ENCODE measurements at regions not wholly inside any gene's neighbourhood (a gene's known extent, or its start where the extent isn't known, plus 50 kb on each side); places are given as distances from the start of the nearest gene placed in this dataset.

- Histone ChIP-seq H3K36me3 (ENCODE audit: insufficient read depth, low read length) (no peaks in the 10 kb centered on the region), H3K4me2 (ENCODE audit: low read length) (no peak overlapping the region), H3K9ac (ENCODE audit: low read depth, low read length) (no peak overlapping the region), H3K9me3 (replicated peaks; ENCODE audit: low read length) (no peaks in the 10 kb centered on the region), H3K27me3 (ENCODE audit: control insufficient read depth, insufficient read depth, low read length) (peaks cover 10% of the 10 kb centered on the region), H3K4me1 (ENCODE audit: control insufficient read depth, insufficient read depth, low read length) (no peaks in the 10 kb centered on the region), H3K4me3 (ENCODE audit: low read length) (no peak overlapping the region)
Observed at GRCh38 chr4:84089652-84090437, 409.2 kb downstream of the NKX6-1 start.

DNA sequence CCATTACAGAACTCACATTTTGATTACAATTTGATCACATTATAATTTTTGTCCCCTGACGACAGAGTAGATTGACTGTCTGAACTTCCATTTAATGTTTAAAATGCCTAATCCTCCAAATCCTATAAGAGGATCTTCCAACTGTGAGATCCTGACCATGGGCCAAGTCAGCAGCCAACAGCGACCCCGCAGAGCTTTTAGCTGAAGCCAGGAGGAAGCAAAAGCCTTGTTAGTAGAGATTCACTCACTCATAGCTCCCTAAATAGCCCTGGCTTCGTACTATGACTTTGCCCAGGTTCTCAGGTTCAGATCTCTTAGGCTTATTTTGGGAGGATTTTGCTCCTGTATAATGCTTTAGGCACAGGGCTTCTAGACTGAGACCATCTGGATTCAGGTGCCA is 413.1 kb downstream of the NKX6-1 start:
- no peaks in the 10 kb centered on the region for H3K9me3 ChIP-seq (replicated peaks; ENCODE audit: low read length)
- no peak overlapping the region for H3K9ac ChIP-seq (ENCODE audit: low read depth, low read length)
- H3K4me2 ChIP-seq (ENCODE audit: low read length) = no peak overlapping the region
- H3K36me3 ChIP-seq (ENCODE audit: insufficient read depth, low read length) = no peaks in the 10 kb centered on the region
- no peak overlapping the region for H3K4me3 ChIP-seq (ENCODE audit: low read length)
- peaks cover 10% of the 10 kb centered on the region for H3K27me3 ChIP-seq (ENCODE audit: control insufficient read depth, insufficient read depth, low read length)
- H3K4me1 ChIP-seq (ENCODE audit: control insufficient read depth, insufficient read depth, low read length) = no peaks in the 10 kb centered on the region

GRCh38 chr4:84070289-84070688 is 428.8 kb downstream of the NKX6-1 start:
- Histone ChIP-seq H3K36me3 (ENCODE audit: insufficient read depth, low read length) (no peaks in the 10 kb centered on the region), H3K4me2 (ENCODE audit: low read length) (no peak overlapping the region), H3K9ac (ENCODE audit: low read depth, low read length) (no peak overlapping the region), H3K4me1 (ENCODE audit: control insufficient read depth, insufficient read depth, low read length) (no peaks in the 10 kb centered on the region), H3K27me3 (ENCODE audit: control insufficient read depth, insufficient read depth, low read length) (peaks cover 8% of the 10 kb centered on the region), H3K9me3 (replicated peaks; ENCODE audit: low read length) (no peaks in the 10 kb centered on the region), H3K4me3 (ENCODE audit: low read length) (no peak overlapping the region)

DNA sequence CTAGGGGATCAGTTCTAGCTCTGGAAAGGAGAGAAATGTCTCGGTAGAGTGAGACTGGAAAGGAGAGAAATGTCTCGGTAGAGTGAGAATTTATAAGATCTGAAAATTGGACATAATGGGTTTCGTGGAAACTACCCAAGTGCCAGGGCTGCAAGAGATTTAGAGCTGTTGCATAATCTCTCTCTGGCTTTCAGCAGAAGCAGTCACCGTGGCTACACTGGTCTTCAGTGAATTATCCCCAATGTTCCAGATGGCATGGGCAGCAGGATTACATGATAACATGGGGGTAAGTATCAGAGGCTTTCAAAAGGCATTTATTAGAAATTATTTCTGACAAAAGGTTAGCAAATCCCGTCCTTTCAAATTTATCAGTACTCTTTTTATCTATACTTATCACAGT is 435.5 kb downstream of the NKX6-1 start:
- H3K4me1 ChIP-seq (ENCODE audit: control insufficient read depth, insufficient read depth, low read length) = no peaks in the 10 kb centered on the region
- H3K4me2 ChIP-seq (ENCODE audit: low read length) = no peak overlapping the region
- H3K9me3 ChIP-seq (replicated peaks; ENCODE audit: low read length) = no peaks in the 10 kb centered on the region
- H3K36me3 ChIP-seq (ENCODE audit: insufficient read depth, low read length) = no peaks in the 10 kb centered on the region
- H3K9ac ChIP-seq (ENCODE audit: low read depth, low read length) = no peak overlapping the region
- peaks cover 7% of the 10 kb centered on the region for H3K27me3 ChIP-seq (ENCODE audit: control insufficient read depth, insufficient read depth, low read length)
- H3K4me3 ChIP-seq (ENCODE audit: low read length) = no peak overlapping the region

GRCh38 chr4:84058201-84058600 is 440.9 kb downstream of the NKX6-1 start:
- Histone ChIP-seq H3K9ac (ENCODE audit: low read depth, low read length) (no peak overlapping the region), H3K9me3 (replicated peaks; ENCODE audit: low read length) (no peaks in the 10 kb centered on the region), H3K27me3 (ENCODE audit: control insufficient read depth, insufficient read depth, low read length) (peaks cover 2% of the 10 kb centered on the region), H3K36me3 (ENCODE audit: insufficient read depth, low read length) (no peaks in the 10 kb centered on the region), H3K4me2 (ENCODE audit: low read length) (no peak overlapping the region), H3K4me3 (ENCODE audit: low read length) (no peak overlapping the region), H3K4me1 (ENCODE audit: control insufficient read depth, insufficient read depth, low read length) (no peaks in the 10 kb centered on the region)

GRCh38 chr4:84051639-84052038 is 447.5 kb downstream of the NKX6-1 start:
- Histone ChIP-seq H3K4me3 (ENCODE audit: low read length) (no peak overlapping the region), H3K27me3 (ENCODE audit: control insufficient read depth, insufficient read depth, low read length) (no peaks in the 10 kb centered on the region), H3K4me2 (ENCODE audit: low read length) (no peak overlapping the region), H3K9ac (ENCODE audit: low read depth, low read length) (no peak overlapping the region), H3K9me3 (replicated peaks; ENCODE audit: low read length) (no peaks in the 10 kb centered on the region), H3K4me1 (ENCODE audit: control insufficient read depth, insufficient read depth, low read length) (no peaks in the 10 kb centered on the region), H3K36me3 (ENCODE audit: insufficient read depth, low read length) (no peaks in the 10 kb centered on the region)

DNA sequence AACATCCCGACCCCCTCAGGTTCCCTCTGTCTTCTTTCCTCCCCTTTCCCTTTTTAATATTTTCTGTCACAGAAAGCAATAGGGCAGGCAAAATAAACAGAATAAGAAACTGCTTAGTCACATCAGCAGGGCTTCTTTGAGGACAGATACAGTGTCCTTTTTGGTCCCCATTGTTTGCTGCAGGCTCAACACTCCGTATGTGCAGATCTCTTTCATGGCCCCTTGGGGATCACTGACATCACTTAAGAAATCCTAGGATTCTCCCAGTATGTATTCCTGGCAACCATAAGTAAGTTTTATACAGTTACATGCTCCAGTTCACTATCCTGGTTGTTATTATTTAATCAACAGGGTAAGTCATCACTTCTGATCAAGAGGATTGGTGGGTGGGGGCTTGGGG is 448.0 kb downstream of the NKX6-1 start:
- H3K27me3 ChIP-seq (ENCODE audit: control insufficient read depth, insufficient read depth, low read length) = no peaks in the 10 kb centered on the region
- no peaks in the 10 kb centered on the region for H3K9me3 ChIP-seq (replicated peaks; ENCODE audit: low read length)
- no peak overlapping the region for H3K4me3 ChIP-seq (ENCODE audit: low read length)
- no peaks in the 10 kb centered on the region for H3K4me1 ChIP-seq (ENCODE audit: control insufficient read depth, insufficient read depth, low read length)
- no peak overlapping the region for H3K9ac ChIP-seq (ENCODE audit: low read depth, low read length)
- no peaks in the 10 kb centered on the region for H3K36me3 ChIP-seq (ENCODE audit: insufficient read depth, low read length)
- H3K4me2 ChIP-seq (ENCODE audit: low read length) = no peak overlapping the region

GRCh38 chr4:84050015-84050414 is 449.1 kb downstream of the NKX6-1 start:
- Histone ChIP-seq H3K9me3 (replicated peaks; ENCODE audit: low read length) (no peaks in the 10 kb centered on the region), H3K4me1 (ENCODE audit: control insufficient read depth, insufficient read depth, low read length) (no peaks in the 10 kb centered on the region), H3K4me3 (ENCODE audit: low read length) (no peak overlapping the region), H3K9ac (ENCODE audit: low read depth, low read length) (no peak overlapping the region), H3K4me2 (ENCODE audit: low read length) (no peak overlapping the region), H3K36me3 (ENCODE audit: insufficient read depth, low read length) (no peaks in the 10 kb centered on the region), H3K27me3 (ENCODE audit: control insufficient read depth, insufficient read depth, low read length) (no peaks in the 10 kb centered on the region)

- Histone ChIP-seq H3K4me3 (ENCODE audit: low read length) (no peak overlapping the region), H3K9ac (ENCODE audit: low read depth, low read length) (no peak overlapping the region), H3K4me1 (ENCODE audit: control insufficient read depth, insufficient read depth, low read length) (no peaks in the 10 kb centered on the region), H3K4me2 (ENCODE audit: low read length) (no peak overlapping the region), H3K9me3 (replicated peaks; ENCODE audit: low read length) (no peaks in the 10 kb centered on the region), H3K36me3 (ENCODE audit: insufficient read depth, low read length) (no peaks in the 10 kb centered on the region), H3K27me3 (ENCODE audit: control insufficient read depth, insufficient read depth, low read length) (no peaks in the 10 kb centered on the region)
Observed at GRCh38 chr4:84046551-84046950, 452.5 kb downstream of the NKX6-1 start.

- Histone ChIP-seq H3K4me2 (ENCODE audit: low read length) (no peak overlapping the region), H3K9ac (ENCODE audit: low read depth, low read length) (no peak overlapping the region), H3K4me1 (ENCODE audit: control insufficient read depth, insufficient read depth, low read length) (no peaks in the 10 kb centered on the region), H3K9me3 (replicated peaks; ENCODE audit: low read length) (no peaks in the 10 kb centered on the region), H3K27me3 (ENCODE audit: control insufficient read depth, insufficient read depth, low read length) (no peaks in the 10 kb centered on the region), H3K36me3 (ENCODE audit: insufficient read depth, low read length) (no peaks in the 10 kb centered on the region), H3K4me3 (ENCODE audit: low read length) (no peak overlapping the region)
Observed at GRCh38 chr4:84041426-84041825, 457.7 kb downstream of the NKX6-1 start.

- H3K36me3 ChIP-seq (ENCODE audit: insufficient read depth, low read length) = no peaks in the 10 kb centered on the region
- H3K9me3 ChIP-seq (replicated peaks; ENCODE audit: low read length) = no peaks in the 10 kb centered on the region
- no peak overlapping the region for H3K4me2 ChIP-seq (ENCODE audit: low read length)
- H3K9ac ChIP-seq (ENCODE audit: low read depth, low read length) = no peak overlapping the region
- H3K27me3 ChIP-seq (ENCODE audit: control insufficient read depth, insufficient read depth, low read length) = no peaks in the 10 kb centered on the region
- no peak overlapping the region for H3K4me3 ChIP-seq (ENCODE audit: low read length)
- no peaks in the 10 kb centered on the region for H3K4me1 ChIP-seq (ENCODE audit: control insufficient read depth, insufficient read depth, low read length)
Observed at GRCh38 chr4:84035568-84035967, 463.5 kb downstream of the NKX6-1 start.

DNA sequence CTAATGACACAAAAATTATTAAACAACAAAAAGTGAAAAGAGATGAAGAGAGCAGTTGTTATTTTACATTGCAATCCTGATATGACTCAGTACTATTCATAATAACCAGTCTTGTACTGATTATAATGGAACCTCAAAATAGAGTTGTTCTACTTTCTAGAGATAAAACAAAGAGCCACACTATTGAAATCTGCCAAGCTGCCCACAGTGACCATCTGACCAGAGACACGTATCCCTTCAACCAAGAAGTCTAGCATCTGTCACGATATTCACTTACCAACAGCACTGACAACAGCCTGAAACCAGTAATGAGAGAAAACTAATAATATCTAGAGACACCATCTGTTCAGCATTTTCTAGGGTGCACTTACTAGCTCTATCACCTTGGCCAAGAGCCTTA is 466.7 kb downstream of the NKX6-1 start:
- Histone ChIP-seq H3K9ac (ENCODE audit: low read depth, low read length) (no peak overlapping the region), H3K27me3 (ENCODE audit: control insufficient read depth, insufficient read depth, low read length) (no peaks in the 10 kb centered on the region), H3K4me2 (ENCODE audit: low read length) (no peak overlapping the region), H3K4me3 (ENCODE audit: low read length) (no peak overlapping the region), H3K36me3 (ENCODE audit: insufficient read depth, low read length) (no peaks in the 10 kb centered on the region), H3K9me3 (replicated peaks; ENCODE audit: low read length) (no peaks in the 10 kb centered on the region), H3K4me1 (ENCODE audit: control insufficient read depth, insufficient read depth, low read length) (no peaks in the 10 kb centered on the region)
